Keratinocyte (primary cell): ENCODE measurements at regions not wholly inside any gene's neighbourhood (a gene's known extent, or its start where the extent isn't known, plus 50 kb on each side); places are given as distances from the start of the nearest gene placed in this dataset.

Experiments
- EZH2 ChIP-seq: IDR thresholded peaks from one replicate; pipeline ENCODE4 v1.6.1; 2012; ENCODE audit warnings: inconsistent platforms, mild to moderate bottlenecking, low read length, moderate library complexity
- TF ChIP-seq, protein P1 (sequence below), 3 experiments: IDR thresholded peaks in 1 of 3; conservative IDR thresholded peaks in 1 of 3; optimal IDR thresholded peaks in 1 of 3; 2 replicates in 2 of 3; 3 replicates in 1 of 3; pipeline versions ENCODE3 to v1.5.1; 2011; ENCODE audit warnings: low read length in 3 of 3, mild to moderate bottlenecking in 3 of 3, moderate library complexity in 2 of 3, control low read depth in 1 of 3, inconsistent platforms in 1 of 3; ENCODE audit not compliant: insufficient read depth in 2 of 3; ENCODE audit errors: extremely low read depth in 1 of 3

DNA sequence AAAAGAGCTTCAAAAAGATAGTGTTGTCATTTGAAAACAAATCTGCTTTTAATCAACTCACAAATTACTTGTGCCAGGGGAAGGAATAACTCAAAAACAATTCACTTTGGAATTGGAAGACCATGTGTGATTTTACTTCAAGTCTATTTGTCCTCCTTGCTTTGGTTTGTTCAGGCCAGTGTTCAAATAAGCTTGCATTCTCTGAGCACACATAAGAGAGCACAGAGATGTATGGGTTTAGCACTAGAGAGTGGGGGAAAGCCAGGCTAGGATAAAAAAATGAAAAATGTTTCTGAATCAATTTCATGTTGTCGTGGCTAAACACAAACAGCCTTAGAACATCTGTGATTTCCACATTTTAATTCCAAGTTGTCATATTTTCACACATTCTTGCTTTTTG, 325.7 kb upstream of the LYPLAL1 start:
- TF ChIP-seq, protein P1, sequence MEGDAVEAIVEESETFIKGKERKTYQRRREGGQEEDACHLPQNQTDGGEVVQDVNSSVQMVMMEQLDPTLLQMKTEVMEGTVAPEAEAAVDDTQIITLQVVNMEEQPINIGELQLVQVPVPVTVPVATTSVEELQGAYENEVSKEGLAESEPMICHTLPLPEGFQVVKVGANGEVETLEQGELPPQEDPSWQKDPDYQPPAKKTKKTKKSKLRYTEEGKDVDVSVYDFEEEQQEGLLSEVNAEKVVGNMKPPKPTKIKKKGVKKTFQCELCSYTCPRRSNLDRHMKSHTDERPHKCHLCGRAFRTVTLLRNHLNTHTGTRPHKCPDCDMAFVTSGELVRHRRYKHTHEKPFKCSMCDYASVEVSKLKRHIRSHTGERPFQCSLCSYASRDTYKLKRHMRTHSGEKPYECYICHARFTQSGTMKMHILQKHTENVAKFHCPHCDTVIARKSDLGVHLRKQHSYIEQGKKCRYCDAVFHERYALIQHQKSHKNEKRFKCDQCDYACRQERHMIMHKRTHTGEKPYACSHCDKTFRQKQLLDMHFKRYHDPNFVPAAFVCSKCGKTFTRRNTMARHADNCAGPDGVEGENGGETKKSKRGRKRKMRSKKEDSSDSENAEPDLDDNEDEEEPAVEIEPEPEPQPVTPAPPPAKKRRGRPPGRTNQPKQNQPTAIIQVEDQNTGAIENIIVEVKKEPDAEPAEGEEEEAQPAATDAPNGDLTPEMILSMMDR (optimal IDR thresholded peaks at IDR 0.05 in 1 of 3, IDR thresholded peaks at IDR 0.05 in 1 of 3, conservative IDR thresholded peaks at IDR 0.05 in 1 of 3; ENCODE audit: extremely low read depth in 1 of 3, insufficient read depth in 2 of 3, low read length in 3 of 3): no peak
- no peak for TF ChIP-seq EZH2
